Thyroid gland (tissue), 4 donors: ENCODE measurements at regions not wholly inside any gene's neighbourhood (a gene's known extent, or its start where the extent isn't known, plus 50 kb on each side); places are given as distances from the start of the nearest gene placed in this dataset.

Source experiments
- CTCF ChIP-seq, 6 experiments: fragments of 200-600 bp in 3 of 6; fragments of 450-650 bp in 3 of 6; sonication (generic) in 3 of 6; IDR thresholded peaks; one replicate each; pipeline ENCODE4 v1.5.1; 2016 to 2019; ENCODE audit warnings: antibody characterized with exemption in 6 of 6, mild to moderate bottlenecking in 2 of 6, inconsistent platforms in 1 of 6, moderate library complexity in 1 of 6
- POLR2A ChIP-seq, 2 donors: fragments of 450-650 bp; IDR thresholded peaks; one replicate each; pipeline ENCODE4 v1.6.1; 2017; ENCODE audit warnings: antibody characterized with exemption in 2 of 2, mild to moderate bottlenecking in 2 of 2, moderate library complexity in 1 of 2

DNA sequence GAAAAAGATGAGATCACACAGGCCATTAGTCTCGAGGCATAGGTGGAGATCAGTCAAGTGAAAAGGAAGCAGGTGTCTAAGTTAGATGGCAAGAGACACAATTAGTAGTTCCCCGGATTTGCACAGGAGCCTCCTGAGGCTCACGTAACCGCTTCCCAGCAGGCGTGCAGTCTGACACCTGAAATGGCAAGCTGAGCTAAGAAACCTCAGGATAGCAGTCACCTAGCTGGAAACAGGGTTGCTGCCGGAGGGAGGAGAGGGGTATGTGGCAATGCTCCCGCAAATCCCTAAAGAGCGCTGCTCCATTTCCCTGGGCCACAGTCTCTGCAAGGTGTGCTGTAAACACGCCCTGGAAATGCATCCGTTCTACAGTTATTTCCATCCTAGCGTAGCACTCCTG is 1151.0 kb downstream of the DIAPH3 start:
- TF ChIP-seq POLR2A (IDR thresholded peaks at IDR 0.05) (no peak), CTCF (IDR thresholded peaks at IDR 0.05) (no peak)
